Right kidney (tissue), 1 donor: ENCODE measurements at regions not wholly inside any gene's neighbourhood (a gene's known extent, or its start where the extent isn't known, plus 50 kb on each side); places are given as distances from the start of the nearest gene placed in this dataset.
"Not testable (repeated sequence)": the region's sequence is repeated elsewhere in the genome, so short reads cannot be mapped to it uniquely, and the experiment has no call there.

Source experiments
- DNase-seq: peaks from one replicate; pipeline ENCODE4 v3.0.0-alpha.2; 2016

DNA sequence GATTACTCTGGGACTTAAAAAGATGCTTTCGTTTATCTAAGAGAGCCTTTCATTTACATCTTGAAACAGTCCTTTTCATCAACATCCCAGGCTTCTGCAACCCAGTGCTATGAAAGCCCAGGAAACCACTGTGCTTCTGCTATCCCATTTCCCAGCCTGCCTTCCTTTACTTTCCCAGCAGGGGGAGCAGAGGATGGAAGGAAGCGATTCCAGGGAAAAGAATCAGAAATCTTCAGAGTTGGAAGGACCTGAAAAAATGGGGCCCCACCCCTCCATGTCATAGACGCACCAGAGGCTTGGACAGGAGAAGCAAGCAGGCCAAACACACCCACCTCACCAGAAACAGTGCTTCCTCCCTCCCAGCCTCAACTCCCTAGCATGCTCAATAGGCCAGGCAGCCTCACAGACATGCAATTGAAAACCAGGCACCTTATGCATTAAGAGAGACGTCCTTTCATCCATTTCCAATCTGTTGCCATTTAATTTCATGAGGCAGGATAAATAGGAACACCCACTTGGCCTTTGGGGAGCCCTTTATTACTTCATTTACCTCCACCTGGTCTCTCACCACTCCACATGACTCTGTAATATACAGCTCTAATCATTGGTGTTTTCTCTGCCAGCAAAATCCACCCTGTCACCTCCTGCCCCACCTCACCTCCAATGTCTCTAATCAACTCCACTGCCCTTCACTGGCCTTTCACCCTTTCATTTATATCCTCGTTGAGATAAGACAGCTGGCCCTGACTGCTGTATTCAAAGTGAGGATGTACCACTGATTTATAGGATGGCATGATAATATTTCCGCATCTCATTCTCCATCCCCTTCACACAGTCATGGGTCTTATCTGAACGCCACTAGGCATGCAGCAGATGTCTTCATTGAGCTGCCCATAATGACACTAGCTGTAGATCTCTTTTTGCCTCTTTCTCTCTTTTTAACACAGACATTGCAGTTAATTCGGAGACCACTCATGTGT is 583.9 kb downstream of the NTRK3 start:
- peak; percentile 18 for DNase-seq

DNA sequence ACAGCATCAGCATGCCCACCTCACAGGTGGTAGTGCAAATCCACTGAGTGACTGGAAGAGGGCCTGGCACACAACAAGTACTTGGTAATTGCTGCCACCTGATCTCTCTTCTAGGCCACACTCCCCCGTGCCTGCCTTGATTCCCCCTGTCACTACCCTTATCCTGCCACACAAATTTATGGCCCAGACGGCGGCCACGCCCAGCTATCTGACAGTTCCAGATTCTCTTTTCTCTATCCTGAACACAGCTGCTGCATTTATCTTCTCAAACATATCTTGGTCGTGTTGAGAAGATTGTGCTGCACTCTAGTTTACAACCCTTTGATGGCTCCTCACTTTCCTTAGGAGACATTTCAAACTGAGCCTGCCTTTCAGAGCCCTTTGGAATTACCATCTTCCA is 585.2 kb downstream of the NTRK3 start:
- no peak for DNase-seq

DNA sequence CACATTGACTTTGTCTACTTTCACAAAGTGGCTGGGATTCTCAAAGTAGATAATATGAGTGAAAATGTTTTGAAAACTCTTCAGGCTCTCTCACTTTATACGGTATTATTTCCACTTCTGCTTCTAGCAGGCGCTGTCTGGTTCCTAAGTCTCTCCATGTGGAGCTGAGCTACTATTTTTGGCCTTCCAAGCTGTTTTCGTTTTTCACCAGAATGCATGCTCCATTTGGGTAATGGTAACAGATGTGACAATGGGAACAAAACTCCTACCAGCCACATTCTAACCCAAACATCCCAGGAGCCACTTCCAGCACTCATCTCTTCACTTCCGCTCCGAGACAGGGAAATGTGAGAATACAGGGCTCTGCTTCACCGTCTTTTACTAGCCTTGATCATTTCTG is 586.7 kb downstream of the NTRK3 start:
- DNase-seq: no peak

DNA sequence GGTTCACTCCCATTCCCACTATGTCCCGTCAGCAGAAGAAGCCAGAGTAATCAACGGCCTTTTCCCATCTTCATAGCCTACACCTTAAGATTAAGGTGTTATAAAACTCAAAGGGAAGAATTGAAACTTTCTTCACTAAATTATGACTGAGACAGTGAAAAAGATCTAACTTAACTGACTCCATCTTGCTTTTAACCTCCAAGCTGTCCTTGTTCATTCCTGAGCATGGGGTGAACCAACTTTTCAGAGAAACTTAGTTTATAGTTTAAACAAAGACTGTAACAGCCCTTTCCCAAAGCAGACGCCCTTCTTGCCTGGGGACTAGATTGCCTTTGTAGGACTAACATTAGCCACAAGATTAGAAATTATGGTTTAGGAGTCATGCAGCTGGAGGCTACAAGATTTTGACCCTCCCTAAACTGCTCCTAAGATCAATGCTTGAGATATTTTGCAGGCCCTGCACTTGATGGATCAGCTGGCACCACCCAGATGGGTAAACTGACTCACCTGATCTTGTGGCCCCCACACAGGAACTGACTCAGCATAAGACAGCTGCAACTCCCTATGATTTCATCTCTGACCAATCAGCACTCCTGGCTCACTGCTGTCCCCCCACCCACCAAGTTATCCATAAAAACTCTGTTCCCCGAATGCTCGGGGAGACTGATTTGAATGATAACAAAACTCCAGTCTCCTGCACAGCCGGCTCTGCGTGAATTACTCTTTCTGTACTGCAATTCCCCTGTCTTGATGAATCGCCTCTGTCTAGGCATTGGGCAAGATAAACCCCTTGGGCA is 587.6 kb downstream of the NTRK3 start:
- not testable (repeated sequence) for DNase-seq

DNA sequence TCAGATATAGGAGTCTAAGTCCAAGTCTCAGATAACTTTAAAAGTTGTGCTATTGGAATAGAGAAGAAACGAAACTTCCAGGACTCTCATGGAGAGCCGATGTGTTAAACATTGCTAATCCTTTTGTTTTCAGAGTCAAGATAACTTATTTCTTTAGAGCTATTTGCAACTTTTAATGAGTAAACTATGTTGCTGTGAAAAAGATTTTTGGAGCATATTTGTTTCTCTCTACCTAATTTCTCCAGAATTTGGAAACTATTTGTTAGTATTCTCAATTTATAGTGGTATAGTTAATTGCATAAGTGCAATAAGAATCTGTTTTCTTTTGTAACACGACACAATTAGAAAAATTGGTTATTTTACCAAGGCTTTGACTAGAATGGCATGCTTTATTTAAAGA is 588.9 kb downstream of the NTRK3 start:
- no peak for DNase-seq

DNA sequence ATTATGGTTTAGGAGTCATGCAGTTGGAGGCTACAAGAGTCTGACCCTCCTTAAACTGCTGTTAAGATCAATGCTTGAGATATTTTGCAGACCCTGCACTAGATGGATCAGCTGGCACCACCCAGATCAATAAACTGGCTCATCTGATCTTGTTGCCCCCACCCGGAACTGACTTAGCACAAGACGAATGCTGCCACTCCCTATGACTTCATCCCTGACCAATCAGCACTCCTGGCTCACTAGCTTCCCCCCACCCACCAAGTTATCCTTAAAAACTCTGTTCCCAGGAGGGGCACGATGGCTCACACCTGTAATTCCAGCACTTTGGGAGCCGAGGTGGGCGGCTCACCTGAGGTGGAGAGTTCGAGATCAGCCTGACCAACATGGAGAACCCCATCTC is 594.0 kb downstream of the NTRK3 start:
- DNase-seq: no peak

DNA sequence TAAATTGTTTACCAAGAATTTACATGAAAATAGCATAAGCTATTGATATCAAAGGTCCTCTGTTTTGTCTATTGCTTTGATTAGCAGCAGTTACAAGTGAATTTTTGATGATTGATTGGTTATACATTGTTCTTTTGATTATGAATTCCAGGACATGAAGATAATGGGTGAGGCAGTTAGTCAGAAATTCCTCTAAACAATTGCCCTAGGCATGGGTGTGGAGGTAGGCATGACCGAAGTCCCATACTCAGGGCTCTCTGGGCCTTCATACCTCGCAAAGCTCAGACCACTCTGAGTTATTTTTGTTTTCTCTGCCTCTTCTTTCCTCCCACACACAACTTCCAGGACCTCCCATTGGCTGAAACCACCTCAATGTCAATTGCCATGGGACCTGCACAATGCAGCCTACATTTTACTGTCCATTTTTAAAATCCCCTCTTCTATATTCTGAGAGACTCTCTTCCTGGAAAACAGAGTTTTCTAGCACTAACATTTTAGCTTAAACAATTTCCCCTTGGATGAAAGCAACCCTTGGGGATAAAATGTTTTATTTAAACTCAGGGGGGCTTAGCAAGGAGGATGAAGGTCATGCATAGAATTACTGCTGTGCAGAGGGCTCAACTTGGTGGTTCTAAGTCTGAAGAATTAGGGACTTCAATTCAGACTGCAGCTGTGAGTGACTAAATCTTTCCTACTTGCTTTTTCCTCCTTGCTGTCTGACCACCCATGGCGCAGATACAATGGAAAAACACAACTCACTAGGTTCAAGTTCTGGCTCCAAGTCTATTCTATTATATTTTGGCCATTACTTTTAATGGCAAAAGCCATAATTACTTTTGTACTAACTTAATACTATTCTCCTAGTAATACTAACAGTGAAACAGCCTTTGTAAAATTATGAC is 594.8 kb downstream of the NTRK3 start:
- DNase-seq: no peak

DNA sequence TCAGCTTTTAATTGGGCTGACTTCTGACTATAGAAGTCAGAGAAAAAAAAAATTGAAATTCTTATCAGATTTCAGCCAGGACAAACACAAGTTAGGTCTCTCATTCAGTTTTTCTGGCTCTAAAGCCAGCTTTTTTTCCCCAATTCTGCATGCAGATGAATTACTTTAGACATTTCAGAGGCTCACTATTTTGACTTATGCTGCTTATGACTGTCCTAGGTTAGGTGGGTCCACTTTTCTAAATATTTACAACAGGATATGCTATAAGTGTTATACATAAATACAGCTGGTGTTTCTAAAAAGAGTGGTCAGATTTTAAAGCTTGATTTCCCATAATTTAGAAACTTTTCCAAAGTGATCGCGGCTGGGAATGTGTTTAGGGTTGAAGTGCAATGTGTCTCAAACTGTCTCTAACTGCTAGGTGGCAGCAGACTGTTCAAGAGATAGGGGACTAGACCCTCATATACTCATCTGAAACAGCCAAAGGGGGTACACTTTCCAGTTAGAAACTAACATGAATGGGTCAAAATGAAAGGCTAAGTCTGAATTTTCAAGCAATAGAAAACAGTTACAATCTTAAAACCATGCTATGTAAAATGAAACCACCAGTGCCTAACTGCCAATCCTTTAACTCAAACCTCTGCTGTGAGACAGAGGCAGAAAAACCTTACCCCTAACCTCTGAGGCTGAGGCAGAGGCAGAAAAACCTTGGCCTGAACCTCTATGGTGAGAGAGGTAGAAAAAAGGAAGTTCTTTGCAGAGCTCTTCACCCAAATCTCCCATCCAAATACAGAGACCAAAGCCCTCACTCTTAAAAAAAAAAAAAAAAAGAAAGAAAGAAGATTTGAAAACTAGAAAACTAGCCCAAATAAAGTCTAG is 596.0 kb downstream of the NTRK3 start:
- no peak for DNase-seq

DNA sequence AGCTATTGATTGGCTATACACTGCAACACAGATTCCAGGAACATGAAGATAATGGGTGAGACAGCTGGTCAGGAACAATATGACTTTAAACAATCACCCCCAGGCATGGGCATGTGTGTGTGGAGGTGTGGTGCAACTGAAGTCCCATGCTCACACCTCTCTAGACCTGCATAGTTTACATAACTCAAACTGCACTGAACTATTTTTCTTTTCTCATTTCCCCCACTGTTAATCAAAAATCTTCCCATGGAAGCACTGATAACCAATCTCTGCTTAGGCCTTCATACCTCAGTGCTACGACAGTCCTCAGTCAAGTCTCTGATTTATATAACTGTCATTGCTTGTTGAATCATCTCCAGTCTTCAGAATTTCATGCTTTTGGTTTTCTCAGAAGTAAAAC is 600.2 kb downstream of the NTRK3 start:
- no peak for DNase-seq

DNA sequence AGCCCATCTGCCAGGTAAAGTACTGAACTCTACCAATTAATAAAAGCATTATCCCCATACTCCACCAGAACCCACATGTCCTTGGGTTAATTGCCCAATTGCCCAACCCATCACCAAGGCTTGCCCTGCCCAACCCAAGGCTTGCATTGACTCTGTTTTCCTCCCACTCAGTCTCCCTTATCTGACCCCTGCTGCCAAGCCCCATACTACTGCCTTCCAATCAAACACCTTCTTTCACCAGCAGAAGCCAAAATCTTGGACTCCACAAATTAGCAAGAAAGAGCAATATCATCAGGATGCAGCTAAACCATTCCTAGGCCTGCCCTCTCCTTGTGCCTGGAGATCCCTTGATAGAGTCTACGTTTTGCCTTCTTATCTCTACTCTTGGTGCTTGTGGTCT is 602.9 kb downstream of the NTRK3 start:
- DNase-seq: no peak

DNA sequence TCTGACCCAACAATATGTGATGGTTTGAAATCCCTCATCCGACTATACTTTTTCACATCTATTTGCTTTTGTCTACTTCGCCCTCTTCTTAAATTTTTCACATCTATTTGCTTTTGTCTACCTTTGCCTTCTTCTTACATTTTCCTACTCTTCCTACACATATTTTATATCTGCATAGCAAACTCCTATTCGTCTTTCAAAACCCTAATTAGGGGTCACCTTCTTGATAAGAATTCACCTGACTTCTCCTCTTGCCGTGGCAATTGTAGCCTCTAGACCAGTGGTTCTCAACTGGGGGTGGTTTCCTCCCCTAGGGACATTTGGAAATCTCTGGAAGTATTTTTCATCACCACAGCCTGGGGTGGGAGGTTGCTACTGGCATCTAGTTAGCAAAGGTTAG is 607.4 kb downstream of the NTRK3 start:
- no peak for DNase-seq

DNA sequence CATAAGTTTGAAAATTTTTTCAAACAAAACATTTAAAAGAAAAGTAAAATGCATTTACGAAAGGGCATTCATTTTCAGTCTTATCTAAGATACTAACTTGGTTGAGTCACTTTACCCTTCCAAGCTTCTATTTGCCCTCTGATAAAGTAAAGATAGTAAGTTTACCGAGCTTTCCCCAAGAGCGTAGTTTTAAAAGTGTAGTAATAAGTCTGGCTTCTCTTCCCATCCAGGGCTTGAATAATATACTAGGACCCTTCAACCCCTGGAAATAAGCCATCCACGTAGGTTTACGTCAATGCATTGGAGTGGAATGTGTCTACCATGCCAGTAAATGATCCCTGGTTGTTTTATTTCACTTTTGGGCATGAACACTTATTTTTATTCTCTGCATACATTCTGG is 608.3 kb downstream of the NTRK3 start:
- no peak for DNase-seq

DNA sequence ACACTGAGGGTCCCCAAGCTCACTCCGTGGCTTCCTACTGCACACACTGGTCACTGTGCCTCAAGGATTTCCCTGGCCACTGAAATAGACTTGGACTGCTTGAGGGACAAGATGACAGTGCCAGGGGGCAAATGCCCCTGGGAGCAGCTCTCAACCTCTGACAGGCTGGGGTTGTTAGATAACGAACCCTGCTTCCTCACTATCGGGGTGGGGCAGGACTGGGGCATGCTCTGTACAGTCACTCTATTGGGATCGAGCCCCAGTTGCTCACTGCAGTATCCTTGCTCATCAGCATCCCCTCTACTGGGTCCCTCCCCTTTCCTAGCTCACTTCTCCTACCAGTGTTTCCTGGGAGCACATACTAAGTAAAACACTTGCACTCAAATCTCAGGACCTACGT is 610.8 kb downstream of the NTRK3 start:
- no peak for DNase-seq

DNA sequence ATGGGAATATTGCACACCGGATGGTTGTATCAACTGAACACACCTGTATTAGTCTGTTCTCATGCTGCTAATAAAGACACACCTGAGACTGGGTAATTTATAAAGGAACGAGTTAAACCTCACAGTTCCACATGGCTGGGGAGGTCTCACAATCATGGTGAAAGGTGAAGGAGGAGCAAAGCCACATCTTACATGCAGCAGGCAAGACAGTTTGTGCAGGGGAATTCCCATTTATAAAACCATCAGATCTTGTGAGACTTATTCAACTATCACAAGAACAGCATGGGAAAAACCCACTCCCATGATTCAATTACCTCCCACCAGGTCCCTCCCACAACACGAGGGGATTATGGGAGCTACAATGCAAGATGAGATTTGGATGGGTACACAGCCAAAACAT is 613.5 kb downstream of the NTRK3 start:
- DNase-seq: not testable (repeated sequence)

DNA sequence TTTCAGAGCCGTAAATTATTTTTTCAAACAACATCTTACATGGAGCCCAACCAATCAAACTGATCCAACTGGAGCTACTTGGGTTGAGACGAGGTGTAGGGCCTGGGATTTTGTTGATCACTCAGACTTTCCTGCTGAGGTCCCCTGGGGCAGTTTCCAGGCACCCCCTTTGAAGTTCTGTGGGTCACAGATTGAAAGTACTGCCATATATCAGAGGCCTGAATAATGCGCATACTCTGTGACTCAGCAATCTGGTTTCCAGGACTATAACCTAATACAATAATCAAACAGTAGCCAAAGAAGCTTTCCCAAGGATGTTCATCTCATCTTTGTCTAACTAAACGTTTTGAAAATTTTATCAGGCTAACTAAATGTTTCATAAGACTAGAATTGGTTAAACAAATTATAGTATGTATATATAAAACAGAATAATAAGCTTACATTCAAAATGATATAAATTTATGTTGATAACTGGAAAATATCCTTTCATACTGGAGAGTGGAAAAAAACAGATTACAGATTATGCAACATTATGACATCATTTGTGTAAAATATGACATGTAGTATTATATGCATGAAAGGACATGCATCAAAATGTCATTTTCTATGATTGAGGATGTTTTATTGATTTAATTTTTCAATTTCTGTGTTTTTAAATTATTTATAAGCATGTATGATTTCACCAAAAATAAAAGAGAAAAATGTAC is 617.1 kb downstream of the NTRK3 start:
- no peak for DNase-seq

DNA sequence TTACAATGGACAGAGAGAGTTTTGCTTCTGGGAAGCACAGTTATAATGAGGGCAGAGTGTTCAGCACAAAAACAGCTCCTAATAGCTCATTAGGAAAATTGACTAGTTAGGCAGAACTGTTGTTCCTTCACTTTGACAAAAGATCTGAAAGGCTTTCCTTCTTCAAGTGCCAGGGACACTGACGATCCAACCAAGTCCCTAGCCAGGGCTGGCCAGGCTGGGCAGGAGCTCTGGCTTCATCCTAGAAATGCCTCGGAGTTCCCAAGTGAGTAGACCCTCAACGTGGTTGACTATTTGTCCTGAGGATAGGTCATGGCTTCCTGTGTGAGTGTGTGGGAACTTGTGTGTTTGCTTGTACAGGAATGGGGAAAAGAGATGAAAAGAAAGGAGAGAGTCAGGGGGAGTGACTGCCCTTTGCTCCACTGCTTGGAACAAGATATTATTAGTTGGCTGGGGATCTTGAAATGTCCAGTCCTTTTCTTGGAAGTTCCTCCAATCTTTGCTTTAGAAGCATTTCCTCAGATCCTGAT is 617.9 kb downstream of the NTRK3 start:
- no peak for DNase-seq

DNA sequence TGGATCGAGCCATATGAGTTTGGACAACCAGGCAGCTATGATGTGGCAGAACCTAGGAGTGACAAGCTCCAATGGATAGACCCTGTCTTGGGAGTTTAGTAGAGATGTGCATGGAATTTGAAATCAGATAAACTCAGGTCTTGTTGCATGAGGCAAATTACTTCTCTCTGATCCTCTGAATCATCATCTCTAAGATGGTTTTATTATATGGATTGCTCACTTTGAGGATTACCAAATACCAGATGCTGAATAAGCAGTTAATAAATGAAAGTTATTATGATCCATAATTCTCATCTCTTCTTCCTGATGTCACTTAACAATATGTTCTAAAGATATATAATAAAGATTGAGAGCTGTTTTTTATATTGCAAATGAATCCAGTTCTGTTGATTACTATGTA is 622.2 kb downstream of the NTRK3 start:
- DNase-seq: no peak

DNA sequence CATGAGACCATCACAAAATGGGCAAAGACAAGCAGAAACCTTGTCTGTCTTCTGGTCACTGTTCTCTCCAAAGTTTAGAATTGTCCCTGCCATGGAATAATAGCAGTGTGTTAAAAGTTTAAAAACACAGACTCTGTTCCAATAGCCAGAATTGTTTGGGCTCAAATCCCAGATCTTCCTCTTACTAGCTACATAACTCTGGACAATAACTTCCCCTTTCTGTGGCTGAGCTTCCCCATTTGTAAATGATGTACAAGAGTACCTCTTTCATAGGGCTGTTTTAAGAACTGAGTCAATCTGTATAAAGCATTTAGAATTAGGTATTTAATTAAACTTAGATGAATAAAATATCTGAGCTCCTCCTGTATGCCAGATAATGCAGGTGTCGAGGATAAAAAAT is 623.0 kb downstream of the NTRK3 start:
- DNase-seq: no peak

DNA sequence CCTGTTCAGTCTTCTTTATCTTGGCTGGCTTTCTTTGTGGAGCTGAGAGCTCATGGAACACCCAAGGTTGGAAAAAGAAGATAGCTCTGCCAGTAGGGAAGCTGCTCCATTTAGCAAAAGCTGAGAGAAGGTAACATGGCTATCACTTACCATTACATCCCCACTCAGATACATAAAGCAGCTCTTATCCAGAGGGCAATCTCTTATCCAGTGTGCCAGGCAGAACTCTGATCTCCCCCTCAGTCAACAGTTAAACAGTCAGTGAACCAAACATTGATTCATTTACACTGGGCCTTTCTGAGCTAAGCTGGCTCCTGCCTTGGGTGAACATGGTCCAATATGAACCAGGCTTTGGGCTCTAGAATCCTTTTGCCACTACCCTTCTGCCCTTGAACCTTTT is 624.2 kb downstream of the NTRK3 start:
- no peak for DNase-seq

DNA sequence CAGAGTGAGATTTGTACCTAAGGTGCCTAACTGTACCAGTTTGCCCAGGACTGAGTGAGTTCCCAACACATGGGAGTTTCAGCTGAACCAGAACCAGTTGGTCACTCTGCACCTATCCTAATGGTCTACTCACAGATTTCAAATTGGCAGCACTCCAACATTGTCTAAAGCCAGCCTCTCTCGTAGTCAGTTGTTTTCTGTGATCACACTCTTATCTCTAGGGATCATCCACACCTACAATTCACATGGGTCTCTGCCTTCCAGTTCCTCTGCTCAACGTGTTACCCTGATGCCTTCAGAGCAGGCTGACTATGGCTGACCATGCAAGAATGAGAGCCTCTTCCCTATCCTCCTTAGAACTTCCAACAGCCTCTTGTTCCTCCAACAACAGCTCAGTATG is 624.8 kb downstream of the NTRK3 start:
- DNase-seq: no peak

DNA sequence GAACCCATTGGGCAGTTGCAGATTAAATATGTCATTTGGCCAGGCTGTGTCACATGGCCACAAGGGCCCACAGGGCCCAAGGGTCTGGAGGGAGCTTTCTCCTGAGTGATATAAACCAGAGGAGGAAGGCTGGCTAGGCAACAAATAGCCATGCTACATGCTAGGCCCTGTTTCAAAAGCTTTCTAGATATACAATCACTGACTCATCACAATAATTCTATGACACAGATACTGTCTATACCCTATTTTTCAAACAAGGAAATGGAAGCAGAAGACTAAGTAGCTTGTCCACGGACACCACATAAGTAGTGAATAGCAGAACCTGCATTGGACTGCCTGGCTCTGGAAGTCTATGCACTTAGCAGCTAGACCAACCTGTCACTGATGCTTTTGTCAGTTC is 625.4 kb downstream of the NTRK3 start:
- DNase-seq: no peak
